Adrenal gland (tissue), 9 donors: ENCODE measurements at regions not wholly inside any gene's neighbourhood (a gene's known extent, or its start where the extent isn't known, plus 50 kb on each side); places are given as distances from the start of the nearest gene placed in this dataset.

Experiments used
- DNase-seq, 7 donors: peaks; one replicate each; pipeline ENCODE4 v3.0.0-alpha.2; 2019 to 2020
- H3K27ac ChIP-seq, 5 donors: fragments of 200-600 bp; sonication (generic) in 4 of 5; 1 replicate in 3 of 5; 2 replicates in 2 of 5; pipeline versions ENCODE4 v1.5.1 to v1.8.0; 2016 to 2020; ENCODE audit warnings: mild to moderate bottlenecking in 1 of 5
- H3K27me3 ChIP-seq: fragments of 200-600 bp; 2 replicates; pipeline ENCODE4 v1.8.0; 2021
- H3K36me3 ChIP-seq, 2 donors: fragments of 200-600 bp; replicated peaks in 1 of 2; 1 replicate in 1 of 2; 2 replicates in 1 of 2; pipeline versions ENCODE4 v1.5.1 to v1.8.0; 2018 to 2022
- H3K4me1 ChIP-seq, 2 donors: fragments of 200-600 bp; replicated peaks in 1 of 2; 1 replicate in 1 of 2; 2 replicates in 1 of 2; pipeline versions ENCODE4 v1.5.1 to v1.8.0; 2018 to 2021
- H3K4me3 ChIP-seq, 4 donors: fragments of 200-600 bp; sonication (generic) in 3 of 4; one replicate each; pipeline ENCODE4 v1.5.1; 2016 to 2018
- H3K9me3 ChIP-seq, 3 donors: fragments of 200-600 bp; sonication (generic) in 1 of 3; replicated peaks in 1 of 3; 1 replicate in 2 of 3; 2 replicates in 1 of 3; pipeline versions ENCODE4 v1.5.1 to v1.8.0; 2016 to 2021
- CTCF ChIP-seq, 6 experiments: fragments of 450-650 bp in 4 of 6; fragments of 200-600 bp in 2 of 6; sonication (generic) in 1 of 6; IDR thresholded peaks; 1 replicate in 5 of 6; 2 replicates in 1 of 6; pipeline versions ENCODE4 v1.5.1 to v1.8.0; 2016 to 2021; ENCODE audit warnings: antibody characterized with exemption in 6 of 6, mild to moderate bottlenecking in 2 of 6, moderate library complexity in 1 of 6
- POLR2A ChIP-seq, 2 donors: fragments of 450-650 bp; IDR thresholded peaks; one replicate each; pipeline ENCODE4 v1.6.1; 2017; ENCODE audit warnings: antibody characterized with exemption in 2 of 2, mild to moderate bottlenecking in 2 of 2, moderate library complexity in 1 of 2
- WGBS, 4 donors: extraction: QIAGEN DNeasy Blood & Tissue Kit in 2 of 4; methylation state at CpG; one replicate each; pipeline versions ENCODE4 v1.1.5 to v1.1.7; 2013 to 2017; 5-methylcytosine and 5-hydroxymethylcytosine counted together
- intact Hi-C, 2 donors: fragments of 100-400 bp; cut with DNase I; formaldehyde crosslinking; loops; one replicate each; pipeline versions ENCODE4 v1.14.1 to v1.15.0; 2022 to 2023
- donor health status: healthy with polysubstance abuse.
- donor health status: Bipolar disorder and iron deficiency.
- donor health status: DM: yes; HTN: yes; CAD: no.
- donor health status: DM: no; HTN: no; CAD: no.
- donor health status: DM: no; HTN: no; CAD: no.

GRCh38 chr2:180505203-180505602 lies 475.2 kb upstream of the UBE2E3 start:
- Histone ChIP-seq H3K4me3 (no peak overlapping the region), H3K27me3 (no peaks in the 10 kb centered on the region), H3K9me3 (peaks cover 0 to 4% (median 0%) of the 10 kb centered on the region in 3 donors), H3K27ac (no peak overlapping the region), H3K36me3 (no peaks in the 10 kb centered on the region), H3K4me1 (no peaks in the 10 kb centered on the region)
- TF ChIP-seq POLR2A (IDR thresholded peaks at IDR 0.05) (no peak), CTCF (IDR thresholded peaks at IDR 0.05) (no peak)
- DNase-seq, result no peak
- intact Hi-C loops, result no loop called here
- WGBS, 4 donors, result 47 to 58% (median 54%) methylated on average over 1 of the region's 1 CpG

DNA sequence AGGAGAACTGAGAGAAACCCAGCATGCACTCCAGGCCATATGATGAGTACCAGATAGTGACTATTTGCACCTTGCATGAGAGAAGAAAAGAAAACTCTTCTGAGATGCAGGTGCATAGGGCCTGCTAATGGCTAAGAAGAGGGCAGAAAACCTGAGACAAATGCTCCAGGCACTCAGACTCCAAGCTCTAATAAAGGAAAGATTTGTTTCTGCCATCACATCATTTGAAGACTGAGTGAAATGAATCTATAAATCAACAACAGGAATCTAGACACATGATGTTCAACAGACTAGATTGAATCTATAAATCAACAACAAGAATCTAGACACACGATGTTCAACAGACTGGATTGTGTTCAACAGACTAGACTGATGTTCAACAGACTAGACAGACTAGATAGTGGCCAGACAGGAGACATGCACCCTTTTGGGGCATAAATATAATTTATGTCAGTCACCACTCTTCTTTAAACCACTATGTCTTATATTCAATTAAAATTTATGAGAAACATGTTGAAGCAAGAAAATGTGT lies 482.7 kb upstream of the UBE2E3 start:
- TF ChIP-seq CTCF (IDR thresholded peaks at IDR 0.05), result no peak
- TF ChIP-seq POLR2A (IDR thresholded peaks at IDR 0.05), result no peak
- H3K36me3 ChIP-seq, result no peaks in the 10 kb centered on the region
- DNase-seq, result no peak
- H3K4me1 ChIP-seq, result no peaks in the 10 kb centered on the region
- 45 to 53% (median 52%) methylated on average over 1 of the region's 1 CpG for WGBS, 4 donors
- peaks cover 0 to 4% (median 0%) of the 10 kb centered on the region in 3 donors for H3K9me3 ChIP-seq
- no peaks in the 10 kb centered on the region for H3K27me3 ChIP-seq
- H3K4me3 ChIP-seq, result no peak overlapping the region
- no peak overlapping the region for H3K27ac ChIP-seq
- intact Hi-C loops, result no loop called here

- no peak for DNase-seq
- H3K9me3 ChIP-seq, result peaks cover 0 to 3% (median 0%) of the 10 kb centered on the region in 3 donors
- H3K36me3 ChIP-seq, result no peaks in the 10 kb centered on the region
- intact Hi-C loops, result no loop called here
- no peaks in the 10 kb centered on the region for H3K4me1 ChIP-seq
- no peak overlapping the region for H3K4me3 ChIP-seq
- TF ChIP-seq CTCF (IDR thresholded peaks at IDR 0.05) (no peak), POLR2A (IDR thresholded peaks at IDR 0.05) (no peak)
- H3K27ac ChIP-seq, result no peak overlapping the region
- WGBS, 4 donors, result 65 to 76% (median 67%) methylated on average over 2 of the region's 2 CpGs
- H3K27me3 ChIP-seq, result no peaks in the 10 kb centered on the region
These were observed 484.8 kb upstream of the UBE2E3 start for GRCh38 chr2:180495606-180496005.

GRCh38 chr2:180494286-180494685 lies 486.1 kb upstream of the UBE2E3 start:
- Histone ChIP-seq H3K4me1 (no peaks in the 10 kb centered on the region), H3K27ac (no peak overlapping the region), H3K9me3 (no peaks in the 10 kb centered on the region), H3K4me3 (no peak overlapping the region), H3K27me3 (no peaks in the 10 kb centered on the region), H3K36me3 (no peaks in the 10 kb centered on the region)
- intact Hi-C loops, result no loop called here
- TF ChIP-seq CTCF (IDR thresholded peaks at IDR 0.05) (no peak), POLR2A (IDR thresholded peaks at IDR 0.05) (no peak)
- WGBS, 4 donors, result 63 to 72% (median 69%) methylated on average over 1 to 2 of the region's 2 CpGs
- no peak for DNase-seq
